Esophagus muscularis mucosa (tissue), 4 donors: ENCODE measurements at regions not wholly inside any gene's neighbourhood (a gene's known extent, or its start where the extent isn't known, plus 50 kb on each side); places are given as distances from the start of the nearest gene placed in this dataset.
A peak's percentile ranks its signal among the peaks of the same experiment; 100 is the strongest.
"Not testable (repeated sequence)": the region's sequence is repeated elsewhere in the genome, so short reads cannot be mapped to it uniquely, and the experiment has no call there.

Experiments
- DNase-seq: peaks from one replicate; pipeline ENCODE4 v3.0.0-alpha.2; 2017; ENCODE audit errors: extremely low spot score
- H3K27ac ChIP-seq, 4 donors: fragments of 200-600 bp; sonication (generic); replicated peaks in 1 of 4; 1 replicate in 3 of 4; 2 replicates in 1 of 4; pipeline ENCODE4 v1.5.1; 2016 to 2019; ENCODE audit warnings: mild to moderate bottlenecking in 1 of 4
- H3K27me3 ChIP-seq, 4 donors: fragments of 200-600 bp; sonication (generic); one replicate each; pipeline versions ENCODE4 v1.5.1 to v1.6.0; 2016 to 2019
- H3K36me3 ChIP-seq, 4 donors: fragments of 200-600 bp; sonication (generic); one replicate each; pipeline ENCODE4 v1.5.1; 2016 to 2019
- H3K4me1 ChIP-seq, 4 donors: fragments of 200-600 bp; sonication (generic); one replicate each; pipeline ENCODE4 v1.5.1; 2016 to 2019
- H3K4me3 ChIP-seq, 4 donors: fragments of 200-600 bp; sonication (generic); 1 replicate in 2 of 4; 2 replicates in 2 of 4; pipeline ENCODE4 v1.5.1; 2016 to 2019; ENCODE audit warnings: mild to moderate bottlenecking in 4 of 4, moderate library complexity in 1 of 4
- H3K9me3 ChIP-seq, 4 donors: fragments of 200-600 bp; sonication (generic); 1 replicate in 3 of 4; 2 replicates in 1 of 4; pipeline ENCODE4 v1.5.1; 2016 to 2019
- EP300 ChIP-seq: sonication (generic); formaldehyde crosslinking; IDR thresholded peaks from one replicate; pipeline ENCODE4 v1.6.1; 2017; ENCODE audit warnings: antibody characterized with exemption
- POLR2A ChIP-seq: fragments of 450-650 bp; IDR thresholded peaks from one replicate; pipeline ENCODE4 v1.6.1; 2017; ENCODE audit warnings: antibody characterized with exemption, moderate library complexity, mild to moderate bottlenecking, low read depth
- POLR2AphosphoS5 ChIP-seq, 2 donors: sonication (generic); formaldehyde crosslinking; IDR thresholded peaks; one replicate each; pipeline ENCODE4 v1.6.1; 2017; ENCODE audit warnings: antibody characterized with exemption in 2 of 2
- WGBS: methylation state at CpG from one replicate; pipeline ENCODE4 v1.1.5; 2018; 5-methylcytosine and 5-hydroxymethylcytosine counted together
- intact Hi-C: fragments of 100-400 bp; cut with DNase I; formaldehyde crosslinking; loops from one replicate; pipeline ENCODE4 v1.15.1; 2023
- TF ChIP-seq, protein P1 (sequence below), 3 experiments: fragments of 200-600 bp in 2 of 3; fragments of 450-650 bp in 1 of 3; sonication (generic) in 2 of 3; IDR thresholded peaks; one replicate each; pipeline ENCODE4 v1.5.1; 2017 to 2019; ENCODE audit warnings: antibody characterized with exemption in 3 of 3, mild to moderate bottlenecking in 2 of 3, moderate library complexity in 1 of 3

DNA sequence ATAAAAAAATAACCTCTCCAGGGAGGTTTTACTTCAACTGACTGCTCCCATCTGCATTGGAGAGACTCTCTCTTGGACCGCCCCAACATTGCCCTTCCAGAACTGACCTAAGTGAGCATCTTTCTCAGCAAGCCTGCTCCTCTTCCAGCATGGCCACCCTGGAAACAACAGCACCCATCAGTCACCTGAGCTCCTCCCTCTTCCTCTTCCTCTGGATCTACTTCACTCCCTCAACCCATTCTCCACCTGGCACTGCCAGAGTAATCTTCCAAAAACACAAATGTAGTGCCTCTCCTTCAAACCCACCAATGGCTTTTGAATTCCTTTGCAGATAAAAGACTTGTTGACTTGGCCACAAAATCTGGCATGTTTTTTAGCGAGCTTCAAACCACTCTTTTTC is 128.8 kb upstream of the NR2F2 start:
- intact Hi-C loops, result no loop called here
- Histone ChIP-seq H3K27ac (no peak overlapping the region), H3K27me3 (no peaks in the 10 kb centered on the region), H3K4me3 (no peak overlapping the region), H3K36me3 (no peaks in the 10 kb centered on the region), H3K9me3 (no peaks in the 10 kb centered on the region), H3K4me1 (no peaks in the 10 kb centered on the region)
- TF ChIP-seq POLR2A (no peak), POLR2AphosphoS5 (IDR thresholded peaks at IDR 0.05) (no peak), EP300 (no peak)
- TF ChIP-seq, protein P1, sequence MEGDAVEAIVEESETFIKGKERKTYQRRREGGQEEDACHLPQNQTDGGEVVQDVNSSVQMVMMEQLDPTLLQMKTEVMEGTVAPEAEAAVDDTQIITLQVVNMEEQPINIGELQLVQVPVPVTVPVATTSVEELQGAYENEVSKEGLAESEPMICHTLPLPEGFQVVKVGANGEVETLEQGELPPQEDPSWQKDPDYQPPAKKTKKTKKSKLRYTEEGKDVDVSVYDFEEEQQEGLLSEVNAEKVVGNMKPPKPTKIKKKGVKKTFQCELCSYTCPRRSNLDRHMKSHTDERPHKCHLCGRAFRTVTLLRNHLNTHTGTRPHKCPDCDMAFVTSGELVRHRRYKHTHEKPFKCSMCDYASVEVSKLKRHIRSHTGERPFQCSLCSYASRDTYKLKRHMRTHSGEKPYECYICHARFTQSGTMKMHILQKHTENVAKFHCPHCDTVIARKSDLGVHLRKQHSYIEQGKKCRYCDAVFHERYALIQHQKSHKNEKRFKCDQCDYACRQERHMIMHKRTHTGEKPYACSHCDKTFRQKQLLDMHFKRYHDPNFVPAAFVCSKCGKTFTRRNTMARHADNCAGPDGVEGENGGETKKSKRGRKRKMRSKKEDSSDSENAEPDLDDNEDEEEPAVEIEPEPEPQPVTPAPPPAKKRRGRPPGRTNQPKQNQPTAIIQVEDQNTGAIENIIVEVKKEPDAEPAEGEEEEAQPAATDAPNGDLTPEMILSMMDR (IDR thresholded peaks at IDR 0.05), result no peak
- peak; percentile 64 for DNase-seq
- WGBS, result 92% methylated on average over 2 of the region's 2 CpGs

- intact Hi-C loops, H3K36me3 ChIP-seq, H3K4me3 ChIP-seq, H3K27ac ChIP-seq, DNase-seq, H3K4me1 ChIP-seq, H3K9me3 ChIP-seq, H3K27me3 ChIP-seq: not testable (repeated sequence)
- 100% methylated on average over 1 of the region's 1 CpG for WGBS
Measured at GRCh38 chr15:96205588-96205987, 124.9 kb upstream of the NR2F2 start.

DNA sequence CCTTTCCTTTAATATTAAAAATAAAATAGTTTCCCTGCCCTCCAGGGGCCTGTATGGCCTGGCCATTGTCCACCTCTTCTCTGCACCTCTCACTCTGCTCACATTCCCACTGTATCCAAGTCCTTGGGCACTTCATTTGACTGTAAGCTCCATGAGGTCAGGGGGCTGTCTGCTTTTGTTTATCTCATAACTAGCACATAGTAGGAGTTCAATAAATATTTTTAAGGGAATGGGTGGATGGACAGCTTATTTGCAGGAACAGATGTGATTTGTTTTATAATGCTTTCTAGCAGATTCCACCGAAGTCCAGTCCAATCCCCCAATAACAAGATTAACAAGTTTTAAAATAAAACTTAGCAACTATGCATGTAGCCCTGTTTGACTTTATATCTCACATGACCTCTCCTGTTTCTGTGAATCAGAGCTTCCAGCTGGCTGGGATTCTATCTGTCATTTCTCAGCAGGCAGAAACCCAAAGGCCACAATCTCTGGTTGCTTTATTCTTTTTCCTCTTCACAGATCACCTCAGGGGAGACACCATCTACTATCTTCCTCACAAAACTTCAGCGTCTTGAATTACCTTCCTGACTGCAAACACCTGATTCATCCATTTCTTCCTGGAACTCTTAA is 123.0 kb upstream of the NR2F2 start:
- Histone ChIP-seq H3K27ac (no peak overlapping the region), H3K4me3 (no peak overlapping the region), H3K4me1 (no peaks in the 10 kb centered on the region), H3K27me3 (no peaks in the 10 kb centered on the region), H3K9me3 (peaks cover 0 to 4% (median 0%) of the 10 kb centered on the region in 4 donors), H3K36me3 (no peaks in the 10 kb centered on the region)
- no peak for DNase-seq
- intact Hi-C loops, result no loop called here
- 73% methylated on average over 2 of the region's 2 CpGs for WGBS
- TF ChIP-seq, protein P1 (IDR thresholded peaks at IDR 0.05), result no peak
- TF ChIP-seq POLR2A (no peak), POLR2AphosphoS5 (IDR thresholded peaks at IDR 0.05) (no peak), EP300 (no peak)

DNA sequence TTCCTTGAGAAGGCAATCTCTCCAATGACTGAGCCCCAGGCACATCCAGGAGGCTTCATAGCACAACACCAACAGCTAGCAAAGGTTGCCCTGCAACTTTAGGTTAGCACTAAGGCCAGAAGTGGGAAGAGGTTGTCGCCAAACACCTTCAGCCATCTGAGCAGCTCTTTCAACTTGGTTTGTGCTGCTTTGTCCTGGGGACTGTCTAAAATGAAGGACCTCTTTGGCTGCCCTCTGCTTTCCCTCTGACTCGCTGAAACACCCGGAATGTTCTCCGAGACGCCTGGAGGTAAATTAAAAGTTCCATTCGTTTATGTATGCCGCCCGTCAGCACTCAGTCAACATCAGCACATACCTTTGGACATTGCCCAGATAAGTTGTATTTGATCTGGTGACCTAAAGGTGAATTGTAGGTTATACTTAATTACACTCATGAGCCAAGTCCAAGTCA is 121.2 kb upstream of the NR2F2 start:
- H3K9me3 ChIP-seq, result peaks cover 0 to 4% (median 0%) of the 10 kb centered on the region in 4 donors
- H3K27me3 ChIP-seq, result no peaks in the 10 kb centered on the region
- H3K4me1 ChIP-seq, result no peaks in the 10 kb centered on the region
- H3K27ac ChIP-seq, result no peak overlapping the region
- TF ChIP-seq, protein P1 (IDR thresholded peaks at IDR 0.05), result no peak
- TF ChIP-seq POLR2A (no peak), POLR2AphosphoS5 (IDR thresholded peaks at IDR 0.05) (no peak), EP300 (no peak)
- H3K4me3 ChIP-seq, result no peak overlapping the region
- intact Hi-C loops, result no loop called here
- H3K36me3 ChIP-seq, result no peaks in the 10 kb centered on the region
- WGBS, result 91% methylated on average over 8 of the region's 8 CpGs
- no peak for DNase-seq

DNA sequence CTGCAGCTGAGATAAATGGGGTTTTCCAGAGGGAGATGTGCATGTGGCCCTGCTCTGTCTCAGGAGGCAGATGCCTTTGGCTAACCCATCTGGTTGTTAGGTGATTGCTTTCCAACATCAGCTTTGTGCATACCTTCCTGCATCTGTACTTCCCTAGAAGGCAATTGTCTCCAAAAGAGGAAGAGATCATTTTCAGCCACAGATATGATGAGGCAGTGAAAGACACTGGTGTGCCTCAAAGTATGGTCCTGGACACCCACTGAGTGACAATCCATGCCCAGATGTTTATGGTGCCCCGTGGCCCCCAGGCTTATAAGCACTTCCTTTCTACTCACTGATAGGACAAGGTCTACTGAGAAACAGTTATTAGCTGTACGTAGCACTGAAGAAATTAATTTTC is 117.5 kb upstream of the NR2F2 start:
- intact Hi-C loops, result no loop called here

More for the DNA sequence above, 117.5 kb upstream of the NR2F2 start:
- Histone ChIP-seq H3K4me1 (no peaks in the 10 kb centered on the region), H3K27ac (no peak overlapping the region), H3K27me3 (no peaks in the 10 kb centered on the region), H3K4me3 (no peak overlapping the region), H3K9me3 (peaks cover 0 to 4% (median 0%) of the 10 kb centered on the region in 4 donors), H3K36me3 (no peaks in the 10 kb centered on the region)
- no peak for DNase-seq
- no peak for TF ChIP-seq POLR2A
- TF ChIP-seq, protein P1 (IDR thresholded peaks at IDR 0.05), result no peak
- TF ChIP-seq EP300, result no peak
- TF ChIP-seq POLR2AphosphoS5 (IDR thresholded peaks at IDR 0.05), result no peak
- WGBS, result 94% methylated on average over 2 of the region's 2 CpGs
